GM21786 (cell line): ENCODE measurements at regions not wholly inside any gene's neighbourhood (a gene's known extent, or its start where the extent isn't known, plus 50 kb on each side); places are given as distances from the start of the nearest gene placed in this dataset.

Experiments used
- ATAC-seq: cut with Tn5 transposase; IDR thresholded peaks from one replicate; pipeline ENCODE4 v1.9.1; 2021; ENCODE audit not compliant: unreplicated experiment

GRCh38 chr1:98216304-98216703 is 295.5 kb upstream of the DPYD start:
- no peak for ATAC-seq

GRCh38 chr1:98211271-98211845 is 290.5 kb upstream of the DPYD start:
- no peak for ATAC-seq

GRCh38 chr1:98210563-98210962 is 289.7 kb upstream of the DPYD start:
- no peak for ATAC-seq

- ATAC-seq: no peak
Observed at GRCh38 chr1:98210064-98210463, 289.2 kb upstream of the DPYD start.

GRCh38 chr1:98205291-98206017 is 284.6 kb upstream of the DPYD start:
- ATAC-seq: no peak

GRCh38 chr1:98203466-98203865 is 282.6 kb upstream of the DPYD start:
- ATAC-seq: no peak

- no peak for ATAC-seq
Observed at GRCh38 chr1:98201666-98202081, 280.8 kb upstream of the DPYD start.

- no peak for ATAC-seq
Observed at GRCh38 chr1:98197356-98197755, 276.5 kb upstream of the DPYD start.

- ATAC-seq: no peak
Observed at GRCh38 chr1:98196012-98196411, 275.2 kb upstream of the DPYD start.

- no peak for ATAC-seq
Observed at GRCh38 chr1:98188774-98189173, 267.9 kb upstream of the DPYD start.

- ATAC-seq: no peak
Observed at GRCh38 chr1:98184856-98185255, 264.0 kb upstream of the DPYD start.

- ATAC-seq: no peak
Observed at GRCh38 chr1:98181036-98181764, 260.4 kb upstream of the DPYD start.

GRCh38 chr1:98179151-98179773 is 258.4 kb upstream of the DPYD start:
- ATAC-seq: no peak

- ATAC-seq: no peak
Observed at GRCh38 chr1:98177751-98178150, 256.9 kb upstream of the DPYD start.

GRCh38 chr1:98176936-98177335 is 256.1 kb upstream of the DPYD start:
- no peak for ATAC-seq

- no peak for ATAC-seq
Observed at GRCh38 chr1:98176414-98176813, 255.6 kb upstream of the DPYD start.

GRCh38 chr1:98172578-98172977 is 251.7 kb upstream of the DPYD start:
- ATAC-seq: no peak

GRCh38 chr1:98172022-98172421 is 251.2 kb upstream of the DPYD start:
- ATAC-seq: no peak

- ATAC-seq: no peak
Observed at GRCh38 chr1:98164509-98164908, 243.7 kb upstream of the DPYD start.

- no peak for ATAC-seq
Observed at GRCh38 chr1:98157524-98158313, 236.9 kb upstream of the DPYD start.

- ATAC-seq: no peak
Observed at GRCh38 chr1:98147280-98147679, 226.4 kb upstream of the DPYD start.
